ENCODE measurements at regions not wholly inside any gene's neighbourhood (a gene's known extent, or its start where the extent isn't known, plus 50 kb on each side); places are given as distances from the start of the nearest gene placed in this dataset.

DNA sequence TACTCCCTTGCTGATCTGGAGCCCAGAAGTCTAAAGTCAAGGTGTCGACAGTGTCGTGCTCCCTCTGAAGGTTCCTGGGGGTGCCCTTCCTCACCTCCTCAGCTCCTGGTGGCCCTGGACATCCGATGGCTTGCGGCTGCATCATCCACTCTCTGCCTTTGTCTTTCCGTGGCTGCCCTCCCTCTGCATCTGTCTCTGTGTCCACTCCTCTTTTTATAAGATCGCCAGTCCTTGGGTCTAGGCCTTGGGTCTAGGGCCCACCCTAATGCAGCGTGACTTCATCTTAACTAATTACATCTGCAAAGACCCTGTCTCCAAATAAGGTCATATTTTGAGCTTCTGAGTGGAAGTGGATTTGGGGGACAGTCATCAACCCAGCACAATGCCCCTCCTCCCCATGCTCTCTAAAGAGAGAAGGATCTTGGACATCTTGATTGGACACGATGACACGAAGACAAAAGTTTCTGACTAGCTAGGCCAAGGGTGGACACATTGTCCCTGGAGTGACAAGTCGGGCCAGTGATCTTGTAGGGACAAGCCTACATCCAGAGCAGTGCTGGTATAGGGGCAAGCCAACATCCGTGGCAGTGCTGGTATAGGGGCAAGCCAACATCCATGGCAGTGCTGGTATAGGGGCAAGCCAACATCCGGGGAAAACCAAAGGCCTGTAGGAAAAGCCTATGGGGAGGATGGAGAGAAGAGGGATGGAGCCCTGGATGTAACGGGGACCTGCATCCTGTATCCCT, 93.9 kb upstream of the DIO3 start:
- TF ChIP-seq, protein P1, sequence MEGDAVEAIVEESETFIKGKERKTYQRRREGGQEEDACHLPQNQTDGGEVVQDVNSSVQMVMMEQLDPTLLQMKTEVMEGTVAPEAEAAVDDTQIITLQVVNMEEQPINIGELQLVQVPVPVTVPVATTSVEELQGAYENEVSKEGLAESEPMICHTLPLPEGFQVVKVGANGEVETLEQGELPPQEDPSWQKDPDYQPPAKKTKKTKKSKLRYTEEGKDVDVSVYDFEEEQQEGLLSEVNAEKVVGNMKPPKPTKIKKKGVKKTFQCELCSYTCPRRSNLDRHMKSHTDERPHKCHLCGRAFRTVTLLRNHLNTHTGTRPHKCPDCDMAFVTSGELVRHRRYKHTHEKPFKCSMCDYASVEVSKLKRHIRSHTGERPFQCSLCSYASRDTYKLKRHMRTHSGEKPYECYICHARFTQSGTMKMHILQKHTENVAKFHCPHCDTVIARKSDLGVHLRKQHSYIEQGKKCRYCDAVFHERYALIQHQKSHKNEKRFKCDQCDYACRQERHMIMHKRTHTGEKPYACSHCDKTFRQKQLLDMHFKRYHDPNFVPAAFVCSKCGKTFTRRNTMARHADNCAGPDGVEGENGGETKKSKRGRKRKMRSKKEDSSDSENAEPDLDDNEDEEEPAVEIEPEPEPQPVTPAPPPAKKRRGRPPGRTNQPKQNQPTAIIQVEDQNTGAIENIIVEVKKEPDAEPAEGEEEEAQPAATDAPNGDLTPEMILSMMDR (conservative IDR thresholded peaks at IDR 0.05; ENCODE audit: low read length) = no peak
- TF ChIP-seq EZH2phosphoT487 (IDR thresholded peaks at IDR 0.05; ENCODE audit: borderline replicate concordance, low read depth, low read length) = no peak

All from OCI-LY7 (cell line).